IMR-90 (cell line): ENCODE measurements at regions not wholly inside any gene's neighbourhood (a gene's known extent, or its start where the extent isn't known, plus 50 kb on each side); places are given as distances from the start of the nearest gene placed in this dataset.
A peak's percentile ranks its signal among the peaks of the same experiment; 100 is the strongest.

Experiments used
- ATAC-seq: fragments of 200-7000 bp; cut with Tn5 transposase; 2 replicates; pipeline ENCODE4 v1.9.1; 2020; ENCODE audit warnings: low read depth, mild to moderate bottlenecking, moderate library complexity
- BruUV-seq: library from RNA; stranded (reverse); fragments of 400-500 nt; replicated peaks from 2 replicates; lab custom pipeline; 2021; lab: Mats Ljungman, UMichigan
- CTCF ChIA-PET: fragments of 300-600 bp; formaldehyde crosslinking; extraction: SDS; loops from one replicate; lab custom pipeline; 2021; ENCODE audit warnings: antibody characterized with exemption; lab: Yijun Ruan, JAX
- POLR2A ChIA-PET: fragments of 300-600 bp; sonication (Branson Sonifier 250); formaldehyde crosslinking; loops from one replicate; lab custom pipeline; 2022; ENCODE audit warnings: antibody characterized with exemption; ENCODE audit not compliant: unreplicated experiment; lab: Charles Lee
- DNase-seq: peaks from one replicate; pipeline ENCODE4 v3.0.0; 2013
- H2AFZ ChIP-seq: replicated peaks from 2 replicates; pipeline ENCODE3; 2013; ENCODE audit warnings: low read length, mild to moderate bottlenecking; ENCODE audit not compliant: poor library complexity
- H2AK5ac ChIP-seq: 2 replicates; pipeline ENCODE4 v1.6.1; 2013; ENCODE audit warnings: low read depth, low read length, inconsistent platforms
- H2AK9ac ChIP-seq: replicated peaks from 2 replicates; pipeline ENCODE3; 2013; ENCODE audit warnings: mild to moderate bottlenecking, low read depth, low read length, moderate library complexity; ENCODE audit not compliant: poor library complexity
- H2BK120ac ChIP-seq: 2 replicates; pipeline ENCODE4 v1.6.1; 2013; ENCODE audit warnings: low read depth, low read length, inconsistent platforms
- H2BK15ac ChIP-seq: 3 replicates; pipeline ENCODE4 v1.6.1; 2013; ENCODE audit warnings: low read depth, low read length, inconsistent platforms
- H2BK20ac ChIP-seq: 2 replicates; pipeline ENCODE4 v1.6.1; 2013; ENCODE audit warnings: low read depth, mild to moderate bottlenecking, inconsistent platforms, low read length, moderate library complexity
- H2BK5ac ChIP-seq: 2 replicates; pipeline ENCODE4 v1.6.1; 2013; ENCODE audit warnings: mild to moderate bottlenecking, low read depth, low read length, inconsistent platforms; ENCODE audit not compliant: poor library complexity, severe bottlenecking
- H3K14ac ChIP-seq: replicated peaks from 2 replicates; pipeline ENCODE4 v1.6.1; 2013; ENCODE audit warnings: low read depth, low read length, inconsistent platforms
- H3K18ac ChIP-seq: 2 replicates; pipeline ENCODE4 v1.6.1; 2013; ENCODE audit warnings: low read depth, low read length, control low read depth
- H3K23ac ChIP-seq: 2 replicates; pipeline ENCODE4 v1.6.1; 2013; ENCODE audit warnings: low read depth, low read length, inconsistent platforms
- H3K27ac ChIP-seq: 2 replicates; pipeline ENCODE4 v1.5.1; 2013; ENCODE audit warnings: mild to moderate bottlenecking, control low read depth, low read length; ENCODE audit not compliant: insufficient read depth
- H3K27me3 ChIP-seq: 2 replicates; pipeline ENCODE4 v1.6.1; 2013; ENCODE audit warnings: low read length; ENCODE audit not compliant: control insufficient read depth, insufficient read depth
- H3K36me3 ChIP-seq: 2 replicates; pipeline ENCODE4 v1.6.1; 2013; ENCODE audit warnings: low read length, mixed read lengths; ENCODE audit not compliant: control insufficient read depth, insufficient read depth
- H3K4ac ChIP-seq: 2 replicates; pipeline ENCODE4 v1.6.1; 2013; ENCODE audit warnings: low read depth, low read length, inconsistent platforms
- H3K4me1 ChIP-seq: 2 replicates; pipeline ENCODE4 v1.6.1; 2013; ENCODE audit warnings: low read length, mixed read lengths; ENCODE audit not compliant: control insufficient read depth, insufficient read depth
- H3K4me2 ChIP-seq: 2 replicates; pipeline ENCODE4 v1.6.1; 2013; ENCODE audit warnings: low read depth, mild to moderate bottlenecking, control low read depth, low read length, moderate library complexity
- H3K4me3 ChIP-seq: 2 replicates; pipeline ENCODE4 v1.5.1; 2013; ENCODE audit warnings: low read depth, mild to moderate bottlenecking, control low read depth, low read length, moderate library complexity; ENCODE audit not compliant: insufficient read depth
- H3K56ac ChIP-seq: 2 replicates; pipeline ENCODE4 v1.6.1; 2013; ENCODE audit warnings: low read length, inconsistent platforms; ENCODE audit not compliant: insufficient read depth; ENCODE audit errors: extremely low read depth
- H3K79me1 ChIP-seq, 2 experiments: 2 replicates each; pipeline ENCODE4 v1.6.1; 2013; ENCODE audit warnings: low read length in 2 of 2, inconsistent platforms in 1 of 2, low read depth in 1 of 2
- H3K9ac ChIP-seq: 2 replicates; pipeline ENCODE4 v1.6.1; 2013; ENCODE audit warnings: low read depth, low read length, control low read depth
- H3K9me1 ChIP-seq: 2 replicates; pipeline ENCODE4 v1.6.1; 2013; ENCODE audit warnings: low read length, inconsistent platforms; ENCODE audit not compliant: insufficient read depth
- H3K9me3 ChIP-seq: 2 replicates; pipeline ENCODE4 v1.6.1; 2013; ENCODE audit warnings: low read length; ENCODE audit not compliant: control insufficient read depth, insufficient read depth
- H4K20me1 ChIP-seq: 2 replicates; pipeline ENCODE4 v1.6.1; 2013; ENCODE audit warnings: low read length, inconsistent platforms; ENCODE audit not compliant: insufficient read depth
- H4K5ac ChIP-seq: 2 replicates; pipeline ENCODE4 v1.6.1; 2013; ENCODE audit warnings: mild to moderate bottlenecking, low read depth, low read length, control low read depth
- H4K8ac ChIP-seq, 2 experiments: 2 replicates each; pipeline ENCODE4 v1.6.1; 2013; ENCODE audit warnings: low read depth in 2 of 2, low read length in 2 of 2, control low read depth in 1 of 2, inconsistent platforms in 1 of 2
- H4K91ac ChIP-seq: 2 replicates; pipeline ENCODE4 v1.6.1; 2013; ENCODE audit warnings: low read depth, low read length, inconsistent platforms; ENCODE audit not compliant: insufficient read depth
- CTCF ChIP-seq: conservative IDR thresholded peaks from 2 replicates; pipeline ENCODE4 v1.5.1; 2012; ENCODE audit warnings: mild to moderate bottlenecking, low read depth, low read length, improper control_type of control experiment
- ELK1 ChIP-seq: fragments of 150-350 bp; IDR thresholded peaks from 2 replicates; pipeline ENCODE4 v1.6.1; 2016; ENCODE audit warnings: low read depth, mild to moderate bottlenecking, low read length, moderate library complexity, borderline replicate concordance
- MAFK ChIP-seq: IDR thresholded peaks from 2 replicates; pipeline ENCODE4 v1.6.1; 2012; ENCODE audit warnings: low read depth, low read length, improper control_type of control experiment
- MAZ ChIP-seq: IDR thresholded peaks from 2 replicates; pipeline ENCODE4 v1.6.1; 2012; ENCODE audit warnings: low read depth, mild to moderate bottlenecking, low read length, improper control_type of control experiment, moderate library complexity, borderline replicate concordance
- WGBS, 2 experiments: methylation state at CpG; one replicate each; pipeline versions ENCODE4 v1.1.5 to v1.1.7; 2013; ENCODE audit warnings: missing lambda C conversion rate in 2 of 2; ENCODE audit not compliant: insufficient read length in 1 of 2; ENCODE audit errors: extremely low coverage in 2 of 2; 5-methylcytosine and 5-hydroxymethylcytosine counted together
- dilution Hi-C: fragments of 300-500 bp; cut with HindIII; formaldehyde crosslinking; loops from one replicate; pipeline ENCODE4 v1.14.3; 2018; ENCODE audit warnings: low sequenced_read_pairs; ENCODE audit not compliant: unreplicated experiment
- in situ Hi-C: fragments of 300-500 bp; cut with MboI; formaldehyde crosslinking; loops from 3 replicates; pipeline ENCODE4 v1.14.3; 2019; ENCODE audit warnings: low sequenced_read_pairs, inconsistent platforms, mixed read lengths
- intact Hi-C: fragments of 100-400 bp; cut with micrococcal nuclease; formaldehyde crosslinking; loops from 2 replicates; pipeline ENCODE4 v1.10.0; 2022

- H3K14ac ChIP-seq = no peak overlapping the region
- no peak overlapping the region for H3K18ac ChIP-seq
- no peak overlapping the region for H4K8ac ChIP-seq
- DNase-seq (no peak), ATAC-seq (no peak)
- TF ChIP-seq MAZ (no peak), ELK1 (no peak), MAFK (peak; percentile 87), CTCF (no peak)
- no peaks in the 10 kb centered on the region for H3K79me1 ChIP-seq
- no peak overlapping the region for H2AK9ac ChIP-seq
- H3K23ac ChIP-seq = no peak overlapping the region
- H3K27ac ChIP-seq = no peak overlapping the region
- dilution Hi-C loops = no loop called here
- no peaks in the 10 kb centered on the region for H3K9me1 ChIP-seq
- no peak overlapping the region for H2BK120ac ChIP-seq
- intact Hi-C loops = no loop called here
- no peak overlapping the region for H3K4ac ChIP-seq
- H4K91ac ChIP-seq = no peak overlapping the region
- no peak overlapping the region for H2BK20ac ChIP-seq
- peaks cover 3% of the 10 kb centered on the region for H3K9me3 ChIP-seq
- no peak overlapping the region for H3K4me2 ChIP-seq
- H3K4me1 ChIP-seq = no peaks in the 10 kb centered on the region
- H3K56ac ChIP-seq = no peak overlapping the region
- POLR2A ChIA-PET = no interaction called here
- no peak overlapping the region for H4K5ac ChIP-seq
- H2AFZ ChIP-seq = no peak overlapping the region
- no peaks in the 10 kb centered on the region for H4K20me1 ChIP-seq
- no peak overlapping the region for H3K9ac ChIP-seq
- no peaks in the 10 kb centered on the region for H3K36me3 ChIP-seq
- in situ Hi-C loops = no loop called here
- H3K4me3 ChIP-seq = no peak overlapping the region
- no peak overlapping the region for H2BK15ac ChIP-seq
- WGBS, 2 experiments = no CpG with 5 or more reads among the region's 1 CpG
- no TSS peak for BruUV-seq
- no peak overlapping the region for H2BK5ac ChIP-seq
- no peak overlapping the region for H2AK5ac ChIP-seq
- H3K27me3 ChIP-seq = no peaks in the 10 kb centered on the region
- CTCF ChIA-PET = no interaction called here
These were observed 403.2 kb upstream of the CDH19 start for GRCh38 chr18:67007085-67007484.
